ENCODE measurements at regions not wholly inside any gene's neighbourhood (a gene's known extent, or its start where the extent isn't known, plus 50 kb on each side); places are given as distances from the start of the nearest gene placed in this dataset.

DNA sequence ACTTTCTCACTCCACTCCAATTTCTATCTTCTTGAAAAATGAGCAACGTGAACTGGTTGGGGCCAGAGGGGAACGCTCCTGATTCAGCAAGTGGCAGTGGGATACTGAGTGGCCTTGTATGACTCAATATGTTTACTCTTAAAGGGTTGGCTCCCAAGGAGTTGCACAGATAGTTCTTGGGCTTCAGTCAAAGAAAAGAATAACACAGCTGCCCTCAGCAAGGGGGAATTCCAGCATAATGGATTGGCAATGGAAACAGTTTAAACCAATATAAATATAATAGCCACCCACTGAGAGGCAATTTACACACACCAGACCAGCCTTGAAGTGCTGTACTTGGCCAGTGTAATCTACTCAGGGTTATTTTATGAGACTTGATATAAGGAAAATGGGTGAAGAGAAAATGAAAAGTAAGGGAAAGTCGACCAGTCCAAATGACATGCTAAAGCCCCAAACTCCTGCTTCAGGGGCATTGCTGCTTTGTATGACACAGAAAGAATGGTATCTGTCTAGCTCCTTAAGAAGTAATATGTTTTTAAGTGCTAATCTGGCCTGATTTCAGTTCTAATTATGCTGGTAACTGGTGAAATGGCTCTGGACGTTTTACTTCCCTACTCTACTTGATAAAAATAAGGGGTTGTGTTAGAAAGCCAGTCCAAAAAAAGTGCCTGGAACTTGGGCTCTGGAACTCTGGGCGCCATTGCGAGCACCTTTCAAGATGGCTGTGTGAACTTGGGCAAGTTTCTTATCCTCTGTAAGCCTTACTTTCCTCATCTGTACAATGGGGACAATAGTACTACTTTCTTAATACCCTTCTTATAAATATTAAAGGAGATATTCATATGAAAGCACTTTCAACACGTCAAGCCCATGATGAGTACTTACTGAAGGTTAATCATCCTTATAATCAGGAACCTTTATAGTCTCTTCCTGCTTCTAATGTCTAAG, 712.9 kb upstream of the MAP3K7 start:
- H3K36me3 Mint-ChIP-seq (ENCODE audit: insufficient read depth in 1 of 3, low read depth in 3 of 3) = peaks cover 3 to 5% (median 4%) of the 10 kb centered on the region in 3 experiments; a peak in 4 of 7 replicates
- no peak overlapping the region for H2BK120ac ChIP-seq (ENCODE audit: low read depth, low read length, poor library complexity, severe bottlenecking)
- no peak overlapping the region for H4K8ac ChIP-seq (replicated peaks; ENCODE audit: insufficient read length, low read depth, low read length)
- H3K27ac ChIP-seq (ENCODE audit: insufficient read length, low read depth, low read length) = no peak overlapping the region
- no peak overlapping the region for H2AFZ ChIP-seq (ENCODE audit: low read length)
- H3K23me2 ChIP-seq (ENCODE audit: insufficient read length, low read depth, low read length, poor library complexity, severe bottlenecking) = no peaks in the 10 kb centered on the region
- peaks cover 23 to 27% of the 10 kb centered on the region in 2 experiments for H3K4me1 Mint-ChIP-seq
- peaks cover 22 to 29% of the 10 kb centered on the region in 2 experiments for H3K9me3 Mint-ChIP-seq
- no peak overlapping the region for H3K23ac ChIP-seq (ENCODE audit: insufficient read length, low read depth, low read length)
- H3T11ph ChIP-seq (ENCODE audit: low read length) = no peak overlapping the region
- H3K56ac ChIP-seq (ENCODE audit: insufficient read length, low read depth, low read length) = no peak overlapping the region
- H2BK12ac ChIP-seq (ENCODE audit: insufficient read length, low read depth, low read length) = no peak overlapping the region
- H3K14ac ChIP-seq (ENCODE audit: insufficient read depth, low read length) = no peak overlapping the region
- no peaks in the 10 kb centered on the region for H4K20me1 ChIP-seq (ENCODE audit: control insufficient read depth, insufficient read depth, insufficient read length)
- H3K4ac ChIP-seq (ENCODE audit: low read depth, low read length) = no peak overlapping the region
- no peak overlapping the region for H4K5ac ChIP-seq (ENCODE audit: insufficient read length, low read depth, low read length)
- DNase-seq = peak; percentile 76
- H3K9ac ChIP-seq (ENCODE audit: extremely low read depth, insufficient read length, low read length) = no peak overlapping the region
- no peak overlapping the region for H4K91ac ChIP-seq (ENCODE audit: insufficient read length, low read depth, low read length)
- H3K9me3 ChIP-seq (ENCODE audit: control insufficient read depth, low read depth, low read length) = no peaks in the 10 kb centered on the region
- no peak overlapping the region; a peak in 1 of 7 replicates for H3K27ac Mint-ChIP-seq
- H2BK15ac ChIP-seq (ENCODE audit: low read depth, low read length) = no peak overlapping the region
- no peak overlapping the region for H3K18ac ChIP-seq (ENCODE audit: insufficient read length, low read depth, low read length)
- peak overlapping the region; percentile 21 for H3K4me2 ChIP-seq (ENCODE audit: insufficient read depth, insufficient read length, low read length)
- TF ChIP-seq, protein P1, sequence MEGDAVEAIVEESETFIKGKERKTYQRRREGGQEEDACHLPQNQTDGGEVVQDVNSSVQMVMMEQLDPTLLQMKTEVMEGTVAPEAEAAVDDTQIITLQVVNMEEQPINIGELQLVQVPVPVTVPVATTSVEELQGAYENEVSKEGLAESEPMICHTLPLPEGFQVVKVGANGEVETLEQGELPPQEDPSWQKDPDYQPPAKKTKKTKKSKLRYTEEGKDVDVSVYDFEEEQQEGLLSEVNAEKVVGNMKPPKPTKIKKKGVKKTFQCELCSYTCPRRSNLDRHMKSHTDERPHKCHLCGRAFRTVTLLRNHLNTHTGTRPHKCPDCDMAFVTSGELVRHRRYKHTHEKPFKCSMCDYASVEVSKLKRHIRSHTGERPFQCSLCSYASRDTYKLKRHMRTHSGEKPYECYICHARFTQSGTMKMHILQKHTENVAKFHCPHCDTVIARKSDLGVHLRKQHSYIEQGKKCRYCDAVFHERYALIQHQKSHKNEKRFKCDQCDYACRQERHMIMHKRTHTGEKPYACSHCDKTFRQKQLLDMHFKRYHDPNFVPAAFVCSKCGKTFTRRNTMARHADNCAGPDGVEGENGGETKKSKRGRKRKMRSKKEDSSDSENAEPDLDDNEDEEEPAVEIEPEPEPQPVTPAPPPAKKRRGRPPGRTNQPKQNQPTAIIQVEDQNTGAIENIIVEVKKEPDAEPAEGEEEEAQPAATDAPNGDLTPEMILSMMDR (conservative IDR thresholded peaks at IDR 0.05) = no peak
- H3K27me3 ChIP-seq (ENCODE audit: insufficient read depth, low read length) = peaks cover 55% of the 10 kb centered on the region
- H2BK20ac ChIP-seq (ENCODE audit: low read depth, low read length, poor library complexity, severe bottlenecking) = no peak overlapping the region
- no peaks in the 10 kb centered on the region for H3K79me1 ChIP-seq (ENCODE audit: insufficient read depth, low read depth, low read length, poor library complexity, severe bottlenecking)
- H2AK5ac ChIP-seq (ENCODE audit: insufficient read length, low read length) = no peak overlapping the region
- H3K4me3 Mint-ChIP-seq = peak overlapping the region in 1 of 2 experiments; percentile 53; a peak in 3 of 5 replicates
- H3K4me1 ChIP-seq (ENCODE audit: insufficient read depth, low read length) = no peaks in the 10 kb centered on the region
- peaks cover 99% of the 10 kb centered on the region for H3K27me3 Mint-ChIP-seq (ENCODE audit: low read depth)
- no peak overlapping the region for H2BK5ac ChIP-seq (ENCODE audit: insufficient read length, low read length)
- no CpG with 5 or more reads among the region's 7 CpGs for WGBS (ENCODE audit: extremely low coverage, insufficient read length, low lambda C conversion rate)
- no peaks in the 10 kb centered on the region for H3K79me2 ChIP-seq (ENCODE audit: insufficient read depth, low read length)

Measured in H9 (cell line).